ENCODE measurements at regions not wholly inside any gene's neighbourhood (a gene's known extent, or its start where the extent isn't known, plus 50 kb on each side); places are given as distances from the start of the nearest gene placed in this dataset.

DNA sequence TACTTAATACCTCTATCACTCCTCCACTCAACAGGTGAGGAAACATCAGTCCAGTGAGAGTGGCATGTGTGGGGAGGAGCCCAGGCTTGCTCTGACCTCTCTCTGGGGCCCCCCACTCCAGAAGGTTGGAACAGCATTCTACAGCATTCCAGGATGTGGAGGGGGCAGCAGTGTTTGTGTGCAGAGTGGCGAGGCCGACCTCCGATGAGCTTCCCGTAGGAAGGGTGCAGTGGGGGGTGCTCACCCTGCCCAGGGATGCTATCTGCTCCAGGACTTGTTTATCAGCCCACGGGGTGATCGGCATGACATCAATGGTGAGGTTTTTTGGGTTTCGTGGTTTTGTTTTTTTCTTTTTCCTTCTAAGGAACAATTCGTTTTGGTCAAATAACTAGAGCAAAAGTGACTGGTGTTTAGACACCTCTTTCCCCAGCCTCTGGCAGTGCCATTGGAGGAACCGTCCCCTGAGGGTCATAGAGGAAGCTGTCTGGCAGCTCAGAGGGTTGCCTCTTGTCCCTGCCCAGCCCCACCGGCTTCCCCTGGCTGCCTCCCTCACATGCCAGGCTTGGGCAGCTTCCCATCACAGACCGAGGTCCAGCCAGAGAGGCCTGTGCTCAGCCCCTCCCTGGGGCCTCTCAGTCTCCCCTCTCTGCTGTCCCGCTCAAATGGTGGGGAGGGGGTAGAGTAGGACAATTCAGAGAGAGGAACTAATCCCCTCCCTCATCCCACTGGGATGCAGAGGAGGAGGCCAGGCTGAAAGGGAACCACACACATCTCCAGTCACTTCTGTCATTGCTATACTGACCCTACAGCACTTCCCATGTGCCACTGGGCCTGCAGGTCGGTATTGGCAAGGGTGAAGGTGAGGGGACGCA lies 96.5 kb downstream of the ZFP36L2 start:
- DNase-seq (ENCODE audit: low read depth) = no peak

DNA sequence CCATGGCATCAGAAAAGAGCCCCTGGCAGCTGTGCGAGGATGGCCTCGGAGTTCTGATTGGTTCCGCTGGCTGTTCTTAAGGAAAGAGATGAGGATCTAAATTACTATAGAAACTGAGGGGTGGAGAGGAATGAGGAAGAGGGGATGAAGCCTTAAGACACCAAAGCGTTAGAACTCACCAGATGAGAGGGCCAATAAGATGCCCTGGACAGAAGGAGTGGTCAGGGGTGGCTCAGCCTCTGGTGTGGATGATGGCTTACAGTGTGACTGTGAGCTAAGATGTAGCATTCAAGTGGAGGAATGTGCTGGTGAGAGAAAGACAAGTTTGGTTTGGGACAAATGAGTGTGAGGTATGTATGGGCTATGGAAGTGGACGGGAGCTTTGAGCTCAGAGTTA lies 97.8 kb downstream of the ZFP36L2 start:
- no peak for DNase-seq (ENCODE audit: low read depth)

- DNase-seq (ENCODE audit: low read depth) = no peak
Measured at GRCh38 chr2:43127941-43128558, 98.4 kb downstream of the ZFP36L2 start.

DNA sequence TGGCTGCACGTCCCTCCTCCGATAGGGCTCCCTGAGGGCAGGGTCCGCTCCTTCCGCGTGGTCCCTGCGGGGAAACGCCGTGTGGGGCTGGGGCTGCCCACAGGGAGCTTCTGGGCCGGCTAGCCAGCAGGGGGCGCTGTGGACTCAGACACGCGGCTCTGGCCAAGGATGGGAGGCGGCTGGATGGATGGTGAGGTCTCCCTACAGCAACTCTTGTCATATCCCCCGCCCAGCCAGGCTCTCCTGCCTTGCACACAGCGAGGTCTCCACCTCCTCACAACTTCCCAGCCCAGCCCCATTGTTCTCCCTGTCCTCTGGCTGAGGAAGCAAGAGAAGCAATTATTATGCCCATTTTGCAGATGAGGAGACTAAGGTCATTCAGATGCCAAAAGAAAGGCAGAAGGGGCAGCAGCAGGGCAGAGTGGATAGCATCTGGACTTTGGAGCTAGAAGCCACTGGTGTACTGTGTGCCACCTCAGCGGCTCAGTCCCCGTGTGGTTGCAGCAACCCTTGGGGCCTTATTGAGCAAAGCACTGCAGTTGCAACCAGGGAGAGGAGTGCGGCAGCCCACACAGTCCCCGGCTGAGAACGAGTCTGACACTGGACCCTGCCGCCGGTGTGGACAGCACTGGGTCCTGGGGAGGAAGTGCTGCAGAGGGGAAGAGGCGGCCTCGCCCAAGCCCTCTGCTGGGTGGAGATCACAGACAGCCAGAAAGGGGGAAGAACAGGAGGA lies 99.0 kb downstream of the ZFP36L2 start:
- peak; percentile 88 for DNase-seq (ENCODE audit: low read depth)

DNA sequence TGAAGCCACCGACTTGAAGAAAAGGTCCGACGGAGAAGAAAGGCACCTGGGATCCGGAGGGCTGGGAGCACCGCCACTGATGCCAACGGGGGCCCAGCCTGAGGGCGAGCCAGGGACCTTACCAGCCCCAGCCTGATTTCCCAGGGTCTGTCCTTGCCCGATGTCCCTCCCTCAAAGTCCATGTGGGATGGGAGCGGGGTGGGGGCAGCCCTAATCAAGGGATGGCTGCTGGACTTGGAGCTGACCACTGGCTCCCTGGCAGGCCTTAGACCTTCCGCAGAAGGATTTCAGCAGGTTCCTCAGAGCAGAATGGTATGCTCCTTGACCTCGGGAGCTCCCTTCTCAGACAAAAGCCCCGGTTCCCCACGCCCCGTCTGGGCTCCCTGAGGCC lies 99.6 kb downstream of the ZFP36L2 start:
- no peak for DNase-seq (ENCODE audit: low read depth)

GRCh38 chr2:43125090-43125998 lies 101.1 kb downstream of the ZFP36L2 start:
- DNase-seq (ENCODE audit: low read depth) = no peak

GRCh38 chr2:43124687-43125057 lies 101.7 kb downstream of the ZFP36L2 start:
- DNase-seq (ENCODE audit: low read depth) = no peak

DNA sequence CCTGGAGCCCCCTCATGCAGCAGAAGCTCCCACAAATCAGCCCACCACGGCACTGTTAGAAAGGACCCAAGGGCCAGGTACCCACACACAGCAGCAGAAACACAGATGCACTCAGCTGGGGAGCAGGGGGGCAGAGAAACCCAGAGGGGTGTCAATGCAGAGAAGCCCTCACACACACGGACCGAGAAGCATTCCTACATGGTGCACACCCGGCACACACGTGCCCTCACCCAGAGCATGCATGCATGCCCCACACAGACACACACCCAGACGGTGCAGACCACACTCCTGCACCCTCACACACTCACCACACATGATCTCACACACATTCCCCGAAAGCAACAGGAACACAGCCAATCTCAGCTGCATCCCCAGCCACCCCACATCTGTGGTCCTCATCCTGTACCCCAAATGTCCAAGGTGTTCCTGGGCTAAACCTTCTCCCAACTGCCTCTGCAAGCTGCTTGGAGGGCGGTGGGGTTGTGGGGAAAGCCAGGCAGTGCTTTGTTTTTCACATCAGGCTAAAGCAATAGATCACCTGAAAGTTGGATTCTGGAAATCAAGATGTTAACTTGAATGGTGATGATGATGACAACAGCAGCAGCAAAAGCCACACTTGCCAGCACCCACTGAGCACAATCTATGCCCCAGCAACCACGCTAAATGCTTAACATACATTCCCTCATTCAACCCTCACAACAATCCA lies 102.3 kb downstream of the ZFP36L2 start:
- DNase-seq (ENCODE audit: low read depth) = no peak

GRCh38 chr2:43123486-43123885 lies 102.9 kb downstream of the ZFP36L2 start:
- no peak for DNase-seq (ENCODE audit: low read depth)

DNA sequence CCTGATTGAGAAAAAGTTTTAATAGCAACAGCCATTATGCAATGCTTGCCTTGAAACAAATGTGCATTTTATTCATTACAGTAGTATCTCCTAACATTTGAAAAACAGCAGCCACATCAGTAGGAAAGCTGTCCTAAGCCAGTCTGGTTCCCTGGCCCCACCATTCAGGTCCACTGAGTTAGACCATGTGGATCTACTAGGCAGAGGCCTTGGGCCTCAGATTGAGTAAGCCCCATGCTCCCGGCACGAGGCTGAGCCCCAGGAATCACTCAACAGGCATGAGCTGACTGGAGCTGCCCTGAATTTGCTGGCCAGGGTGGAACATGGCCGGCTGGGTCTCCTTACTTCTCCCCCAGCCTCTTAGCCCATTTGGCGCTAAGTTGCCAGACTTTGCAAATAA lies 103.4 kb downstream of the ZFP36L2 start:
- no peak for DNase-seq (ENCODE audit: low read depth)

- DNase-seq (ENCODE audit: low read depth) = no peak
Measured at GRCh38 chr2:43121580-43122314, 104.7 kb downstream of the ZFP36L2 start.

- DNase-seq (ENCODE audit: low read depth) = no peak
Measured at GRCh38 chr2:43119303-43119702, 107.1 kb downstream of the ZFP36L2 start.

DNA sequence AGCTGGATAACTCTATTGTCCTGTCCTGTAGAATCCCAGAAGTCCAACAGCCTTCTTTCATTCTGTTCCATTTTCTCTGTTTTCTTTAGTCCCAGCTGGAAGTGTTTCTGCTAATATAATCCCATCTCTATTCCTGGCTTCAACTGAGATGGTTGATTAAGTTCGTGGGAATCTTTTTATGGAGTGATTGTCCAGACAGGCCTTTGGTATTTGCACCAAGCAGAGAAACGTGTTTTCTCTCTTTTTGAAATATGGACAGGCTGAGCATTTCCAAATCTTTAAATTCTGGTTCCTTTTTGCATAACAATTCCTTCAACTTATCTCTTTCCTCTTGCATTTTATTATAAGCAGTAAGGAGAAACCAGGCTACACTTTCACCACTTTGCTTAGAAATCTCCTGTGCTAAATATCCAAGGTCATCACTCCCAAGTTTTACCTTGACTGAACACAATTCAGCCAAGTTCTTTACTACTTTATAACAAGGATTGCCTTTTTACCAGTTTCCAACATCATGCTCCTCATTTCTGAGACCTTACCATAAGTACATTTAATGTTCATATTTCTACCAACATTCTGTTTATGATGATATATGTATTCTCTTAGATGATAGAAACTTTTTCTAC lies 108.8 kb downstream of the ZFP36L2 start:
- DNase-seq (ENCODE audit: low read depth) = no peak

DNA sequence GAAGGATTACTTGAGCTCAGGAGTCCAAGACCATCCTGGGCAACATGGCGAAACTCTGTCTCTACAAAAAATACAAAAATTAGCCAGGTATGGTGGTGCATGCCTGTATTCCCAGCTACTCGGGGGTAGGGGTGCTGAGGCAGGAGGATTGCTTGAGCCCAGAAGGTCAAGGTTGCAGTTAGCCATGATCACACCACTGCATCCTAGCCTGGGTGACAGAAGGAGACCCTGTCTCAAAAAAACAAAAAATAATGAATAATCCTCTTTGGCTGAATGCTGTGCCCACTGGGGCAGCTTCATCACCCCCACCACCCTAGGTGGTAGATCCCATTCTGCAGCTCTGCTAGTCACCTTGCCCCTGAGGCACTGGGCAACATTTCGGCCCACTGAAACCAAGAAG lies 109.4 kb downstream of the ZFP36L2 start:
- DNase-seq (ENCODE audit: low read depth) = no peak

DNA sequence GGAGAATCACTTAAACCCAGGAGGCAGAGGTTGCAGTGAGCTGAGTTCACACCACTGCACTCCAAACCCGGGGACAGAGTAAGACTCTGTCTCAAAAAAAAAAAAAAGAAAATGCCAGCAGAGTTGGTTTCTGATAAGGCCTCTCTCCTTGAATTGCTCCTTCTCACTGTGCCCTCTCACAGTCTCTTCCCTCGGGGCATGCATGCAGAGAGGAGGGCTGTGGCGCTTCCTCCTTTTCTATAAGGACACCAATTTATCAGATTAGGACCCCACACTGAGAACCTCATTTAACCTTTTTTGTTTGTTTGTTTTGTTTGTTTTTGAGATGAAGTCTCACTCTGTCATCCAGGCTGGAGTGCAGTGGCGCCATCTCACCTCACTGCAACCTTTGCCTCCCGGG lies 110.5 kb downstream of the ZFP36L2 start:
- DNase-seq (ENCODE audit: low read depth) = no peak

DNA sequence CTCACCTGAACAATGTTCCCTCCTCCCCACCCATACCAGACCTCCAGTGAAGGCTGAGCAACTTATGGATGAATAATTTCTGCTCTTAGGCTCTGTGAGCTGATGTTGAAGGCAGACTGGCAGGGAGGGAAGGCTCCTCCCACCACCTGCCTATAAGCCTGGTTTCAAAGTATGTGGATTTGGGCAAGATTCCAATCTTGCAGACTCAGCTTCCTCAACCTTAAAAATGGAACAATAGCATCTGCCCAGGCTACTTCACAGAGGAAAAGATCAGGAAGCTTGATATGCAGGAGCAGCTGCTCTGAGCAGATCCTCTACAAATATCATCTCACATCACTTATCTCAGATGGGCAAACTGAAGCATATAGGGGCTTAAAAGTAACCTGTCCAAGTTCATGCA lies 112.2 kb downstream of the ZFP36L2 start:
- DNase-seq (ENCODE audit: low read depth) = no peak

GRCh38 chr2:43111788-43112554 lies 114.4 kb downstream of the ZFP36L2 start:
- DNase-seq (ENCODE audit: low read depth) = no peak

DNA sequence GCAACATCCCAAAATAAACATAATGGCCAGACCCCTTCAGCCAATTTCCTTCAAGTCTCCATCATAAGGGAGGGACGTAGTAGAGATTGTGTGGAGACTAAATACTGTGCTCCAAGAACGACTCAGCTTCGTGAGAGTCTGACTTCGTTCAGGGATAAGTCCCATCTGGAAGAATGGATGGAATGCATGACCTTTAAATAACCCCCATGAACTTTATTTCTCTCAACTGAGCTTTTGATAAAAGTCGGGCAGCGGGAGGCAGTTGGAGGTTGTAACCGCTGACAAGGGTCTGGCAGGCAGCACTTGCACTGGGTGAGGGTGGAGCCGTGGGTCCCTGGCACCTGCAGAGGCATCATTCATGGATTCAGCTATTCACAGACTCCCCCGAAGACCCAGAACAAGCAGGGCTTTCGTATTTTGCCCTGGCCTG lies 115.9 kb downstream of the ZFP36L2 start:
- DNase-seq (ENCODE audit: low read depth) = no peak

DNA sequence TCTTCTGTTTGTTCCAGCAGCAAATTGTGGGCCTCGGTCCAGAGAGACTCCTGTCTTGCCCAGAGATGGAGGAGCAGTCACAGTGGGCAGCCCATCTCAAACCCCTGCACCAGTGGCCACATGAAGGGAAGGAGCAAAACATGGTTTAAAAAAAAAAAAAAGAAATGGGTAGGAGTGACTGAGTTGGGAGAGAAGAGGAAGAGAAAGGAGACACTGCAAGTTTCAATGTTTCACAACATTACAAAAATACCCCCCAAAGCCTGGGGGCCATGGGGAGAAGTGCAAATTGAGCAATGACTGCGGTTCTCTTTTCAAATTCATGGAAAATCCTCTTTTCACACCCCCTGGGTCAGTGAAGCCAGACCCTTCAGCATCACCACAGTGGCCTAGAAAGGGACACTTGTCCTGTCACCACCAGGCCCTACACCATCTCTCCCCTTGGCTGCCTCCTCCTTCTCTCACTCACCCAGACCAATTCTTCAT lies 117.1 kb downstream of the ZFP36L2 start:
- no peak for DNase-seq (ENCODE audit: low read depth)
